KBM-7 (cell line): ENCODE measurements at regions not wholly inside any gene's neighbourhood (a gene's known extent, or its start where the extent isn't known, plus 50 kb on each side); places are given as distances from the start of the nearest gene placed in this dataset.

Source experiments
- DNase-seq: peaks from one replicate; pipeline ENCODE4 v3.0.0-alpha.2; 2015
- in situ Hi-C: fragments of 300-500 bp; cut with MboI; formaldehyde crosslinking; loops from 2 replicates; pipeline ENCODE4 v1.14.3; 2020; ENCODE audit warnings: low sequenced_read_pairs, low pct_unique_long_range_greater_than_20kb, mixed read lengths

- in situ Hi-C loops, result no loop called here
Observed at GRCh38 chr12:43294916-43295315, 257.1 kb downstream of the ADAMTS20 start.

GRCh38 chr12:43294147-43294546 is 257.9 kb downstream of the ADAMTS20 start:
- in situ Hi-C loops, result no loop called here
- DNase-seq, result no peak

More at GRCh38 chr12:43294916-43295315, 257.1 kb downstream of the ADAMTS20 start:
- no peak for DNase-seq

GRCh38 chr12:43293396-43293795 is 258.6 kb downstream of the ADAMTS20 start:
- in situ Hi-C loops, result no loop called here
- DNase-seq, result no peak

GRCh38 chr12:43292699-43293098 is 259.3 kb downstream of the ADAMTS20 start:
- DNase-seq, result no peak
- in situ Hi-C loops, result no loop called here

GRCh38 chr12:43291516-43291915 is 260.5 kb downstream of the ADAMTS20 start:
- in situ Hi-C loops, result no loop called here
- no peak for DNase-seq

GRCh38 chr12:43290836-43291235 is 261.2 kb downstream of the ADAMTS20 start:
- in situ Hi-C loops, result no loop called here
- no peak for DNase-seq

GRCh38 chr12:43289426-43289801 is 262.6 kb downstream of the ADAMTS20 start:
- no peak for DNase-seq
- in situ Hi-C loops, result no loop called here

GRCh38 chr12:43288671-43289425 is 263.2 kb downstream of the ADAMTS20 start:
- in situ Hi-C loops, result no loop called here
- DNase-seq, result no peak

- no peak for DNase-seq
- in situ Hi-C loops, result no loop called here
Observed at GRCh38 chr12:43287706-43288383, 264.2 kb downstream of the ADAMTS20 start.

GRCh38 chr12:43286986-43287385 is 265.0 kb downstream of the ADAMTS20 start:
- no peak for DNase-seq
- in situ Hi-C loops, result no loop called here

GRCh38 chr12:43285159-43285598 is 266.8 kb downstream of the ADAMTS20 start:
- in situ Hi-C loops, result no loop called here
- no peak for DNase-seq

- DNase-seq, result no peak
- in situ Hi-C loops, result no loop called here
Observed at GRCh38 chr12:43284486-43285158, 267.4 kb downstream of the ADAMTS20 start.

GRCh38 chr12:43283206-43283605 is 268.8 kb downstream of the ADAMTS20 start:
- in situ Hi-C loops, result no loop called here
- no peak for DNase-seq

- no peak for DNase-seq
- in situ Hi-C loops, result no loop called here
Observed at GRCh38 chr12:43282106-43282505, 269.9 kb downstream of the ADAMTS20 start.

GRCh38 chr12:43281563-43281962 is 270.4 kb downstream of the ADAMTS20 start:
- no peak for DNase-seq
- in situ Hi-C loops, result no loop called here

- in situ Hi-C loops, result no loop called here
- DNase-seq, result no peak
Observed at GRCh38 chr12:43278541-43278832, 273.5 kb downstream of the ADAMTS20 start.

GRCh38 chr12:43277651-43278540 is 274.1 kb downstream of the ADAMTS20 start:
- DNase-seq, result no peak
- in situ Hi-C loops, result no loop called here

- in situ Hi-C loops, result no loop called here
- DNase-seq, result no peak
Observed at GRCh38 chr12:43273467-43273866, 278.5 kb downstream of the ADAMTS20 start.

GRCh38 chr12:43271659-43272058 is 280.3 kb downstream of the ADAMTS20 start:
- in situ Hi-C loops, result no loop called here
- DNase-seq, result no peak
